Putamen (tissue), 1 donor: ENCODE measurements at regions not wholly inside any gene's neighbourhood (a gene's known extent, or its start where the extent isn't known, plus 50 kb on each side); places are given as distances from the start of the nearest gene placed in this dataset.
A peak's percentile ranks its signal among the peaks of the same experiment; 100 is the strongest.

Source experiments
- DNase-seq: peaks from one replicate; pipeline ENCODE4 v3.0.0-alpha.2; 2016; ENCODE audit warnings: low spot score

DNA sequence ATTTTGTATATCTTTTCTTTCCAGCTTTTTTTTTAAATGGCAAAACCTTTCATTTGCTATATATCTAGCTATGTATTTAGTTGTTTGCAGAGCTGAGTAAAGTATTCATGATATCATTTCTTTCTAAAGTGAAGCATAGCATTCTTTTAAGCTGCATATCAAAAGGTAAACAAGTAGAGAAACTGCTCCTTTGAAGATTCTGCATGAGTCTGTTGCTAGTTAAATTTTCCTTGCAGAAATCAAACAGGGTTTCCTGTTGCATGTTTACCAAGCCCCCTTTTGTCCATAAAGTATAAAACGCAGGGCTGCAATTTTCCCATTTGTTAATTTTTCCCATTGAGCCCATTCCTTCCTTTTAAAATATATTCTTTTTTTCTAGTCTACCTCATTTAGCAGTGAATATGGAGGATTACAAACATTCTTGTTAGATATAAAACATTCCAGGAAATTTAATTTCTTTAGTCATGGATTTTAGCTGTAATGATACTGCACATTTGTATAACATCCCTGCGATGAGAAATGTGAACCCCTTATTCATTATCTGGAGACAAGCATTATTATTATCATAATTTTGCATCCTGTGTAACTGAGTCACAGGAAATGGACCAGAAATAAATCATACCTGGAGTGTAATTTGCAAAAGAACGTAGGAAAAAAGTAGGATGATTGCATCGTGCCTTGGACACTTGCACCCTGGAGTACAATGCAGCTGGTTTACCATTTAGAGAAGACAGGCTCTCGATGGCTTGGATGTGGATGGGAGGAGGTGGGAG, 110.9 kb upstream of the ARGLU1 start:
- no peak for DNase-seq

DNA sequence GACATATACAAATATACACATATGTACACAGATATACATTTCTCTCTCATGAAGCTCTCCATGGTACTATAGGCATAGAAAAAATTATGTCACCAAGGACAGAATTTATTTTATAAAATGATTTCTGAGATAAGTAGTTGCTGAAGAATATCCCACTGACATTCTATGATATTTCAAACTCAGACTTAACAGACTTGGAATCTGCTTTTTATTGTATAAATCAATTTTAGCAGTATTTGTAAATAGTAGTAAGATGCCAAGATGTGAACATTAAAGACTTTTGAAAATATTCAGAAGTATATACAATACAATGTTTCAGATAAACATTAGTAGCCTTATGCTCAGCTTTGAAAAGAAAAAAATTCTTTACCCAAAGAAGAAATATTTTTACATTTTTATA, 107.4 kb upstream of the ARGLU1 start:
- no peak for DNase-seq

- no peak for DNase-seq
These were observed 93.0 kb upstream of the ARGLU1 start for GRCh38 chr13:106660746-106661625.

GRCh38 chr13:106657104-106657503, 89.2 kb upstream of the ARGLU1 start:
- DNase-seq: no peak

- DNase-seq: no peak
These were observed 88.2 kb upstream of the ARGLU1 start for GRCh38 chr13:106656186-106656585.

- no peak for DNase-seq
These were observed 83.5 kb upstream of the ARGLU1 start for GRCh38 chr13:106651442-106651841.

GRCh38 chr13:106650690-106651205, 82.8 kb upstream of the ARGLU1 start:
- no peak for DNase-seq

DNA sequence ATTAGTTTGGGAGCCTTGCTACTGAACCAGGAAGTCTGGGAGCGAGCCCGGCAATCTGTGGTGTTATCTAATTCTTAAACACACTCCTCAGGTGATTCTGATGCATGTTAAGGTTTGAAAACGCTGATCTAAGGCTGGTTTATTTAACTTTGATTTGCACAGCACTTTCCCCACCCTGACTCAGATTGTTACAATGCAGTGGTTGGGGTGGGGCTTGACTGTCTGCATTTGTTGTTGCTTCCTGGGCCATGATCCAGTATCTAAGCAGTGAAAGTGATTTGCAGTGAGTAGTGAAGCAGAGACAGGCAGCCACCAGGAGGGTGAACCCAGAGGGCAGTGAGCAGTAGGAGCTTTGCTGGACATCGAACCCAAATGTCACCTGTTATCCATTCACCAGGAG, 81.6 kb upstream of the ARGLU1 start:
- DNase-seq: no peak

GRCh38 chr13:106640515-106640914, 72.6 kb upstream of the ARGLU1 start:
- no peak for DNase-seq

- no peak for DNase-seq
These were observed 69.6 kb upstream of the ARGLU1 start for GRCh38 chr13:106637519-106637918.

DNA sequence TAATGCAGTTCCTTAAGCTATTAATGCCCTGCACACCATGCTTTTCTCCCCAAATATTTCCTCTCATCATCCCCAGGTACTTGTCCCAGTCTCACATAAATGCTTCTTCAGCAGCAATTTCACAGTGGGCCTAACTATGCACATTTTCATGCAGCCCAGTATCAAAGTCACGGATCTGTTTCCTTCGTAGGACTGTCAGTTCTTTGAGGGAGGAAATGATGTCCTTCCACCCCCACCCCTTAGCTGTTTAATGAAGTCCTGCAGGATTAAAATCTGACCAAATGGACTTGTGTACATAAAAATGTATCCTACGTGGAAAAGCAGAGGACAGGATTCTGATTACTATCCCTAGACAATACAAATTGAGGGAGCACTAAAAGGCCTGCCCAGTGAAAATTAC, 68.6 kb upstream of the ARGLU1 start:
- DNase-seq: no peak

DNA sequence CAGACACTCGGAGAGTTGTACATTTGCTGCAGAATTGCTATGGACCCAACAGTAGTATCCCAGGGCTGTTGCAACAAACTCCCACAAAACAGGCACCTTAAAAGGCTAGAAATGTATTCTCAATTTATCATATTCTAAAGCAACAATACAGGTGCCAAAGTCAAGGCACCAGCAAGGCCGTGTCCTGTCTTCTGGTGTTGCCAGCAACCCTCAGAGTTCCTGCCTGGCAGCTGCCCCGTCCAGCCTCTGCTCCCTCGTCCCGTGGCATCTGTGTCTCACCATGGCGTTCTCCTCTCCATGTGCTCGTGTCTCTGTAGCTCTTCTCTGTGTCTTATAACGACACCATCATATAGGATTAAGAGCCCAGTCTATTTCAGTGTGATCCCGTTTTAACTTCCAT, 67.7 kb upstream of the ARGLU1 start:
- DNase-seq: no peak

GRCh38 chr13:106633321-106633720, 65.4 kb upstream of the ARGLU1 start:
- DNase-seq: no peak

DNA sequence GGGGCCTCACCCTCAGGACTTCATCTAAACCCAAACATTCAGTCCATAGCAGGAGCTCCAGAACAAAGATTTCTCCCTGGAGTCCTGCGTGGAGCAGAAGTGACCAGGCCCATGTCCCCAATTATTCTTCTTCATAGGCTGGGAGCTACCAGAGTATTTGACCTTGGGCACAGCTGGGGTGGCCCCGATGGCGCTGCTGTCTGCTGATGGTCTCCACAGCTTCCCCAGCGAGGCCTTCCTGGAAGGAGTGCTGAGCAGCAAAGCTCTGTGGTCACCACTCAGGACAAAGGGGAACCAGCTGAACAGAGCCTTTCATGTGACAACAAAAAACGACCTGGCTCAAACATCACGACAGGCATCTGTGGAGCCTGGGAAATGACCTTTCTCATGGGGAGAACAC, 62.7 kb upstream of the ARGLU1 start:
- DNase-seq: no peak

DNA sequence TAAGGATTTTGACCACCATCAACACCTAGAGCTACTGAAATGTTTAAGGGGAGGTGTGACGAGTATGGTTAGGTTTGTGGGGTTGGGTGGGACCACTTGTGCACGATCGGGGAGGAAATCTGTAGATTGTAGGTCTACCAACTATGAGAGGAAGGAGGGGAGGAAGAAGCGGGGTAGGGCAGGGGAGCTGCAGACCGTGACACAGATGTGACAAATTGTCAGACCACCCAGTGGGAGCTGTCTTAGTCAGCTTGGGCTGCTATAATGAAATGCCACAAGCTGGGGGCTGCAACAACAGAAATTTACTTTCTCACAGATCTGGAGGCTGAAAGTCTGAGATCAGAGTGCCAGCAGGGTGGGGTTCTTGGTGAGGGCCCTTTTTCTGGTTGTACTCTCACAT, 62.2 kb upstream of the ARGLU1 start:
- DNase-seq: no peak

GRCh38 chr13:106628936-106629659, 61.2 kb upstream of the ARGLU1 start:
- no peak for DNase-seq

GRCh38 chr13:106626473-106626872, 58.5 kb upstream of the ARGLU1 start:
- no peak for DNase-seq

GRCh38 chr13:106625578-106625977, 57.6 kb upstream of the ARGLU1 start:
- no peak for DNase-seq

- DNase-seq: no peak
These were observed 56.0 kb upstream of the ARGLU1 start for GRCh38 chr13:106623799-106624460.

- no peak for DNase-seq
These were observed 53.9 kb upstream of the ARGLU1 start for GRCh38 chr13:106621833-106622232.

DNA sequence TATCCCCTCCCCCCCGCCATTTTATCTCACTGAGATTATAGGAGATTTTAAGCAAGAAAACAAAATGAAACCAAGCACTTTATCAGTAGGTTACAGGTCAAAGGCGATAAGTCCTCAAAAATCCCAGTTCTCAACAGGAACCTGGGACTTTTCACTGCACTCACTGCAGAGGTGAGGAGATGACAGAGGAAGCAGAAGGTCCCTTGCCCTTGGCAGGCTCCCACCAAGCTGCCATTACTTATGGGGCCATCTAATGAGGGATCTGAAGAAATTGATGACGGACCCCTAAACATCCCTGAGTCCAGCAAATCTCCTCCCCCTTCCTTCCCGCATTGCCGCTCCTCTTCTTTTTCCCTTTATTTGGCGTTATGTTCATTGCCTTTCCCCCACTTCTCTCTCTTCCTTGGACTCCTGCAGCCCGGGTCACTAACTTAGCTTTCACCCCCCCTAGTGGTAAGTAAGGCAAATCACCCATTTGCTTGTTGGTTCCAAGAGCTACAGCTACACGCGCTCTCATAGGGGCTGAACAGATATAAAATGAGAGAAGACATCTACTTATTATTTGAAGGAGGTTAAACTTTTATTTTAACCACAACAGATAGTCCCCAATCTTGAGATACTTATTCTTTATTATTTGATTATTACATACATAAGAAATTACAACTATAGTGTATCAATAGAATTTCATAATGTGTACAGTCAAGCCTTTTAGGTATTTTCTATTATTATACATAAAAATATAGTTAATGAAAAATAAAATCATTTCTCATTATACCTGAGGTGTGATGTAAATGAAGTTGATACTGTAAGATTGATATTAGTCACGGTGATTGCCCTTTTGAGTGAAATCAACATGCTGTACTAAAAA, 52.0 kb upstream of the ARGLU1 start:
- DNase-seq: peak; percentile 30
